ENCODE measurements at regions not wholly inside any gene's neighbourhood (a gene's known extent, or its start where the extent isn't known, plus 50 kb on each side); places are given as distances from the start of the nearest gene placed in this dataset.

GRCh38 chr2:65511306-65511705 is 78.9 kb upstream of the SPRED2 start:
- intact Hi-C loops (cut with DNase I; ENCODE audit: low total_unique reads), result no loop called here

GRCh38 chr2:65508225-65508624 is 75.8 kb upstream of the SPRED2 start:
- no peak for DNase-seq
- Histone ChIP-seq H3K27me3 (no peaks in the 10 kb centered on the region), H3K4me1 (no peaks in the 10 kb centered on the region), H3K27ac (no peak overlapping the region), H3K36me3 (no peaks in the 10 kb centered on the region), H3K4me3 (no peak overlapping the region), H3K9me3 (no peaks in the 10 kb centered on the region)
- TF ChIP-seq POLR2AphosphoS5 (IDR thresholded peaks at IDR 0.05) (no peak), POLR2A (IDR thresholded peaks at IDR 0.05) (no peak), EP300 (IDR thresholded peaks at IDR 0.05; ENCODE audit: low read depth) (no peak)
- TF ChIP-seq, protein P1, sequence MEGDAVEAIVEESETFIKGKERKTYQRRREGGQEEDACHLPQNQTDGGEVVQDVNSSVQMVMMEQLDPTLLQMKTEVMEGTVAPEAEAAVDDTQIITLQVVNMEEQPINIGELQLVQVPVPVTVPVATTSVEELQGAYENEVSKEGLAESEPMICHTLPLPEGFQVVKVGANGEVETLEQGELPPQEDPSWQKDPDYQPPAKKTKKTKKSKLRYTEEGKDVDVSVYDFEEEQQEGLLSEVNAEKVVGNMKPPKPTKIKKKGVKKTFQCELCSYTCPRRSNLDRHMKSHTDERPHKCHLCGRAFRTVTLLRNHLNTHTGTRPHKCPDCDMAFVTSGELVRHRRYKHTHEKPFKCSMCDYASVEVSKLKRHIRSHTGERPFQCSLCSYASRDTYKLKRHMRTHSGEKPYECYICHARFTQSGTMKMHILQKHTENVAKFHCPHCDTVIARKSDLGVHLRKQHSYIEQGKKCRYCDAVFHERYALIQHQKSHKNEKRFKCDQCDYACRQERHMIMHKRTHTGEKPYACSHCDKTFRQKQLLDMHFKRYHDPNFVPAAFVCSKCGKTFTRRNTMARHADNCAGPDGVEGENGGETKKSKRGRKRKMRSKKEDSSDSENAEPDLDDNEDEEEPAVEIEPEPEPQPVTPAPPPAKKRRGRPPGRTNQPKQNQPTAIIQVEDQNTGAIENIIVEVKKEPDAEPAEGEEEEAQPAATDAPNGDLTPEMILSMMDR (IDR thresholded peaks at IDR 0.05), result no peak
- WGBS, 2 donors (ENCODE audit: low coverage in 1 of 2), result 88 to 95% methylated on average over 1 of the region's 1 CpG
- in situ Hi-C loops (cut with MboI; ENCODE audit: low pct_ligation_motif_present in 1 of 4, low pct_unique_long_range_greater_than_20kb in 1 of 4, low sequenced_read_pairs in 3 of 4), result no loop called here
- intact Hi-C loops (cut with DNase I; ENCODE audit: low total_unique reads), result no loop called here

More at GRCh38 chr2:65511306-65511705, 78.9 kb upstream of the SPRED2 start:
- Histone ChIP-seq H3K27me3 (no peaks in the 10 kb centered on the region), H3K4me3 (no peak overlapping the region), H3K4me1 (no peaks in the 10 kb centered on the region), H3K27ac (no peak overlapping the region), H3K9me3 (no peaks in the 10 kb centered on the region), H3K36me3 (no peaks in the 10 kb centered on the region)
- TF ChIP-seq POLR2AphosphoS5 (IDR thresholded peaks at IDR 0.05) (no peak), EP300 (IDR thresholded peaks at IDR 0.05; ENCODE audit: low read depth) (no peak), POLR2A (IDR thresholded peaks at IDR 0.05) (no peak)
- TF ChIP-seq, protein P1 (IDR thresholded peaks at IDR 0.05), result no peak
- WGBS, 2 donors (ENCODE audit: low coverage in 1 of 2), result 64 to 78% methylated on average over 1 to 2 of the region's 2 CpGs
- in situ Hi-C loops (cut with MboI; ENCODE audit: low pct_ligation_motif_present in 1 of 4, low pct_unique_long_range_greater_than_20kb in 1 of 4, low sequenced_read_pairs in 3 of 4), result no loop called here
- DNase-seq, result no peak

GRCh38 chr2:65507102-65508069 is 75.0 kb upstream of the SPRED2 start:
- no peaks in the 10 kb centered on the region for H3K4me1 ChIP-seq
- no peaks in the 10 kb centered on the region for H3K36me3 ChIP-seq
- TF ChIP-seq POLR2AphosphoS5 (IDR thresholded peaks at IDR 0.05) (no peak), EP300 (IDR thresholded peaks at IDR 0.05; ENCODE audit: low read depth) (no peak)
- no peak for DNase-seq
- H3K27ac ChIP-seq, result no peak overlapping the region
- no peaks in the 10 kb centered on the region for H3K27me3 ChIP-seq
- H3K9me3 ChIP-seq, result no peaks in the 10 kb centered on the region
- 89% methylated on average over 6 to 10 of the region's 10 CpGs for WGBS, 2 donors (ENCODE audit: low coverage in 1 of 2)
- intact Hi-C loops (cut with DNase I; ENCODE audit: low total_unique reads) (no loop called here), in situ Hi-C loops (cut with MboI; ENCODE audit: low pct_ligation_motif_present in 1 of 4, low pct_unique_long_range_greater_than_20kb in 1 of 4, low sequenced_read_pairs in 3 of 4) (no loop called here)
- no peak overlapping the region for H3K4me3 ChIP-seq

GRCh38 chr2:65504814-65505697 is 72.7 kb upstream of the SPRED2 start:
- in situ Hi-C loops (cut with MboI; ENCODE audit: low pct_ligation_motif_present in 1 of 4, low pct_unique_long_range_greater_than_20kb in 1 of 4, low sequenced_read_pairs in 3 of 4), result no loop called here
- H3K27me3 ChIP-seq, result no peaks in the 10 kb centered on the region
- 62 to 68% methylated on average over 9 to 14 of the region's 14 CpGs for WGBS, 2 donors (ENCODE audit: low coverage in 1 of 2)
- no peak overlapping the region for H3K4me3 ChIP-seq
- H3K36me3 ChIP-seq, result no peaks in the 10 kb centered on the region
- H3K4me1 ChIP-seq, result no peaks in the 10 kb centered on the region
- no peaks in the 10 kb centered on the region for H3K9me3 ChIP-seq
- intact Hi-C loops (cut with DNase I; ENCODE audit: low total_unique reads), result no loop called here
- no peak for TF ChIP-seq POLR2AphosphoS5 (IDR thresholded peaks at IDR 0.05)
- no peak for TF ChIP-seq EP300 (IDR thresholded peaks at IDR 0.05; ENCODE audit: low read depth)
- TF ChIP-seq, protein P1 (IDR thresholded peaks at IDR 0.05), result no peak
- TF ChIP-seq POLR2A (IDR thresholded peaks at IDR 0.05), result no peak
- no peak for DNase-seq
- H3K27ac ChIP-seq, result no peak overlapping the region
